ENCODE measurements at regions not wholly inside any gene's neighbourhood (a gene's known extent, or its start where the extent isn't known, plus 50 kb on each side); places are given as distances from the start of the nearest gene placed in this dataset.

DNA sequence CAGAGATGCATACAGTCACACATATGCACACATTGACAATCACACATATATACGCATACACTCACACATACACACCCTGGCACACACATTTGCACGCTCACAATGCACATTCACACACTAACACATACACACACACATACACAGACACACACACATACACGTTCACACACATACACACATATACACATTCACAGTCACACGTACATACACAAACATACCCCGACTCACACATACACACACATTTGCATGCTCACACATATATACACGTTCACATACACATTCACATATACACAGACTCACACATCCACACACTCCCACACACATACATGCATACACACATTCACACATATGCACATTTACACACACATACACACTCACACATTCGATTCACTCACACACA is 366.8 kb upstream of the ID4 start:
- H3K4me3 ChIP-seq (ENCODE audit: low read length) = no peak overlapping the region
- TF ChIP-seq, protein P1, sequence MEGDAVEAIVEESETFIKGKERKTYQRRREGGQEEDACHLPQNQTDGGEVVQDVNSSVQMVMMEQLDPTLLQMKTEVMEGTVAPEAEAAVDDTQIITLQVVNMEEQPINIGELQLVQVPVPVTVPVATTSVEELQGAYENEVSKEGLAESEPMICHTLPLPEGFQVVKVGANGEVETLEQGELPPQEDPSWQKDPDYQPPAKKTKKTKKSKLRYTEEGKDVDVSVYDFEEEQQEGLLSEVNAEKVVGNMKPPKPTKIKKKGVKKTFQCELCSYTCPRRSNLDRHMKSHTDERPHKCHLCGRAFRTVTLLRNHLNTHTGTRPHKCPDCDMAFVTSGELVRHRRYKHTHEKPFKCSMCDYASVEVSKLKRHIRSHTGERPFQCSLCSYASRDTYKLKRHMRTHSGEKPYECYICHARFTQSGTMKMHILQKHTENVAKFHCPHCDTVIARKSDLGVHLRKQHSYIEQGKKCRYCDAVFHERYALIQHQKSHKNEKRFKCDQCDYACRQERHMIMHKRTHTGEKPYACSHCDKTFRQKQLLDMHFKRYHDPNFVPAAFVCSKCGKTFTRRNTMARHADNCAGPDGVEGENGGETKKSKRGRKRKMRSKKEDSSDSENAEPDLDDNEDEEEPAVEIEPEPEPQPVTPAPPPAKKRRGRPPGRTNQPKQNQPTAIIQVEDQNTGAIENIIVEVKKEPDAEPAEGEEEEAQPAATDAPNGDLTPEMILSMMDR (conservative IDR thresholded peaks at IDR 0.05; ENCODE audit: low read length) = no peak
- DNase-seq (ENCODE audit: low read depth) = no peak

- TF ChIP-seq, protein P1 (conservative IDR thresholded peaks at IDR 0.05; ENCODE audit: low read length) = no peak
- H3K4me3 ChIP-seq (ENCODE audit: low read length) = no peak overlapping the region
- peak; percentile 80 for DNase-seq (ENCODE audit: low read depth)
These were observed 365.0 kb upstream of the ID4 start for GRCh38 chr6:19472153-19472552.

- no peak for DNase-seq (ENCODE audit: low read depth)
- TF ChIP-seq, protein P1 (conservative IDR thresholded peaks at IDR 0.05; ENCODE audit: low read length) = peak; percentile 33; the same call in 1 of the 2 replicates
- H3K4me3 ChIP-seq (ENCODE audit: low read length) = no peak overlapping the region
These were observed 364.3 kb upstream of the ID4 start for GRCh38 chr6:19472850-19473249.

GRCh38 chr6:19477563-19477962 is 359.6 kb upstream of the ID4 start:
- DNase-seq (ENCODE audit: low read depth) = no peak
- TF ChIP-seq, protein P1 (conservative IDR thresholded peaks at IDR 0.05; ENCODE audit: low read length) = no peak
- H3K4me3 ChIP-seq (ENCODE audit: low read length) = no peak overlapping the region

DNA sequence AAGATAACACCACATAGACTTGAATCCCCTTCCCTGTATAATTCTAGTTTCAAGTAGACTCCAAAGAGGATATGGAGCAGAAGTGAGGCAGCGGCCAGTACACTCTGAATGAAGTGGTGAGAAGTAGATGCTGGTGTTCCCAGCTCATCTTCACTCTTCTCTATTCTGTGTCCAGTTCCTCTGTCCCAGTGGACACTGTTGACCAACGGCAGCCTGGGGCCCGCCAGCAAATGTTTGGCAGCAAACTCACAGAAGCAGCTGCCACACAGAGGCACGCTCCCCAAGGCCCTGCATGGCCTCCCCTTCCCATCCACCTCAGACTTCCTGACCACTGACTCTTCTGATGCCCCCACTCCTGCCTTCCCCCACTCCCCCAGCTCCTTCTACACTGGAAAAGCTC is 358.9 kb upstream of the ID4 start:
- no peak overlapping the region for H3K4me3 ChIP-seq (ENCODE audit: low read length)
- no peak for DNase-seq (ENCODE audit: low read depth)
- TF ChIP-seq, protein P1 (conservative IDR thresholded peaks at IDR 0.05; ENCODE audit: low read length) = no peak

- TF ChIP-seq, protein P1 (conservative IDR thresholded peaks at IDR 0.05; ENCODE audit: low read length) = no peak
- H3K4me3 ChIP-seq (ENCODE audit: low read length) = no peak overlapping the region
- peak; percentile 34 for DNase-seq (ENCODE audit: low read depth)
These were observed 358.2 kb upstream of the ID4 start for GRCh38 chr6:19478992-19479391.

- DNase-seq (ENCODE audit: low read depth) = no peak
- no peak overlapping the region for H3K4me3 ChIP-seq (ENCODE audit: low read length)
- TF ChIP-seq, protein P1 (conservative IDR thresholded peaks at IDR 0.05; ENCODE audit: low read length) = no peak
These were observed 357.6 kb upstream of the ID4 start for GRCh38 chr6:19479551-19479950.
